Hematopoietic multipotent progenitor cell treated with erythropoietin and hydrocortisone succinate and interleukin-3 and kit ligand, for 4 days (in vitro differentiated cells): ENCODE measurements at regions not wholly inside any gene's neighbourhood (a gene's known extent, or its start where the extent isn't known, plus 50 kb on each side); places are given as distances from the start of the nearest gene placed in this dataset.
A peak's percentile ranks its signal among the peaks of the same experiment; 100 is the strongest.
"Not testable (repeated sequence)": the region's sequence is repeated elsewhere in the genome, so short reads cannot be mapped to it uniquely, and the experiment has no call there.

Source experiments
- DNase-seq: peaks from one replicate; pipeline ENCODE4 v3.0.0-alpha.2; 2015

GRCh38 chr9:26789959-26790358 lies 102.6 kb downstream of the CAAP1 start:
- no peak for DNase-seq

DNA sequence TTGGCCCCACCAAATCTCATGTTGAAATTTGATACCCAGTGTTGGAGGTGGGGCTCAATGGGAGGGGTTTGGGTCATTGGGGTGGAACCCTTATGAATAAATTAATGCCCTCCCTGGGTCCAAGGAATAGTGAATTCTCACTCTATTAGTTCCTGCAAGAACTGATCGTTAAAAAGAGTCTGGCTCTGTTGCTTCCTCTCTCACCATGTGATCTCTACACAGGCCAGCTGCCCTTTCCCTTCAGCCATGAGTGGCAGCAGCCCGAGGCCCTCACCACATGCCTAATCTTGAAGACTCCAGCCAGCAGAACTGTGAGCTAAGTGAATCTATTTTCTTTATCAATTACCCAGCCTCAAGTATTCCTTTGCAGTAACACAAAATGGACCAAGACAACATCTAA lies 106.0 kb downstream of the CAAP1 start:
- DNase-seq, result no peak

GRCh38 chr9:26782899-26783298 lies 109.7 kb downstream of the CAAP1 start:
- no peak for DNase-seq

- no peak for DNase-seq
Measured at GRCh38 chr9:26781906-26782305, 110.7 kb downstream of the CAAP1 start.

DNA sequence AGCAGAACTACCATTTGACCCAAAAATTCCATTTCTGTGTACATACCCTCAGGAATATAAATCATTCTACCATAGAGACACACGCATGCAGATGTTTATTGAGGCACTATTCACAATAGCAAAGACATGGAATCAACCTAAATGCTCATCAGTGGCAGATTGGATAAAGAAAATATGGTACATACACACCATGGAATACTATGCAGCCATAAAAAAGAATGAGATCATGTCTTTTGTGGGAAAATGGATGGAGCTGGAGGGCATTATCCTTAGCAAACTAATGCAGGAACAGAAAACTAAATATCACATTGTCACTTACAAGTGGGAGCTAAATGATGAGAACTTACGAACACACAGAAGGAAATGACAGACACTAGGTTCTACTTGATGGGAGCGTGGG lies 112.3 kb downstream of the CAAP1 start:
- DNase-seq, result not testable (repeated sequence)

GRCh38 chr9:26779062-26779461 lies 113.5 kb downstream of the CAAP1 start:
- DNase-seq, result no peak

DNA sequence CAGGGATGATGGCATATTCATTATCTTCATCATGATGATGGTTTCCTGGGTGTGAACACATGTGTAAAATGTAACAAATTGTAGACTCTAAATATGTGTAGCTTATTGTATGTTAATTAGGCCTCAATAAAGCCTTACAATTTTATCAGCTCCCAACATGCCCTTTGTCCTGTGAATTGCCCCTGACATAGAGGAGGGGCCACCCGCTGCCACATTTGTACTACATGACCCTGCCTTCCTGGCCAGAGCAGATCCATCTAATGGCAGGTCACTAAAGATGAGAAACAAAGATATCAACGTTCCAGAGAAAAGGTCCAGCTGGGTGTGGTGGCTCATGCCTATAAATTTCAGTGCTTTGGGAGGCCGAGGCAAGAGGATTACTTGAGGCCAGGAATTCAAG lies 117.2 kb downstream of the CAAP1 start:
- DNase-seq, result no peak

GRCh38 chr9:26773056-26773455 lies 119.5 kb downstream of the CAAP1 start:
- DNase-seq, result peak; percentile 4

DNA sequence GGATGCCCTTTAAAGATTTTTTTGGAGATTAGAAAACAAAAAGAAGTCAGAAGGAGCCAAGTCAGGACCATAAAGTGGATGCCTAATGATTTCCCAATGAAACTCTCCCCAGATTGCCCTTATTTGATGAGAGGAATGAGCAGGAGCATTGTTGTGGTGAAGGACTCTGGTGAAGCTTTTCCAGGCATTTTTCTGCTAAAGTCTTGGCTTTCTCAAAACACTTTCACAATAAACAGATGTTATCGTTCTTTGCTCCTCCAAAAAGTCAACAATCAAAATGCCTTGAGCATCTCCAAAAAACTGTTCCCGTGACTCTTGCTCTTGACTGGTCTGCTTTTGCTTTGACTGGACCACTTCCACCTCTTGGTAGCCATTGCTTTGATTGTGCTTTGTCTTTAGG lies 121.8 kb downstream of the CAAP1 start:
- no peak for DNase-seq

DNA sequence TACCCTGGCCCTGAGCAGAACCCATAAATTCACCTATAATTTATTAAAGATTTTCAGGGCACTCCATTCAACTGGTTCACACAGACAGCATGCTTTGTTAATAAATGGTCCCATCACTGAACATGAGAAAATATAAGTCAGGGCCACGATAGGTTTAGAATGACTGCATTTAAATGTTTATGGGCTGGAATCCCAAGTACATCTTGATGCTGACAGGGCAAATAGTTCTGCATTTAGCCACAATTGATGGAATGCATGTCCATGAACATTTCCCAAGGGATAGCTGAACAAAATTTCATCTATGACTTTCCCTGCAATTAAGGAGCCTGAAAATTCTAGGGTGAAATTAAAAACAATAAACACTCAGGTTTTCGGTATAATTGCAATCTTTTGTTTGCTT lies 124.5 kb downstream of the CAAP1 start:
- DNase-seq, result no peak

DNA sequence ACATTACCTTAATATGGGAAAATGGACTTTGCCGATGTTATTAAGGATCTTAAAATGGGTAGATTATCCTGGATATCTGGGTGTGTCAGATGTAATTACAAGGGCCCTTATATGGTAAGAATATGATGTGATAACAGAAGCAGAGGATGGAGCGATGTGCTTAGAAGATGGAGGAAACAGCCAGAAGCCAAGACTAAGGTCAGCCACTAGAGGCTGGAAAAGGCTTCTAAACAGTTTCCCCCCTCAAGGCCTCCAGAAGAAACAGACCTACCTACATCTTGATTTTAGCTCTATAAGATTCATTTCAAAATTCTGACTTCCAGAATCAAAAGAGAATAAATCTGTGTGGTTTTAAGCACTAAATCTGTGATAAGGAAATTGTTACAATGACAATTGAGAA lies 131.9 kb downstream of the CAAP1 start:
- no peak for DNase-seq

DNA sequence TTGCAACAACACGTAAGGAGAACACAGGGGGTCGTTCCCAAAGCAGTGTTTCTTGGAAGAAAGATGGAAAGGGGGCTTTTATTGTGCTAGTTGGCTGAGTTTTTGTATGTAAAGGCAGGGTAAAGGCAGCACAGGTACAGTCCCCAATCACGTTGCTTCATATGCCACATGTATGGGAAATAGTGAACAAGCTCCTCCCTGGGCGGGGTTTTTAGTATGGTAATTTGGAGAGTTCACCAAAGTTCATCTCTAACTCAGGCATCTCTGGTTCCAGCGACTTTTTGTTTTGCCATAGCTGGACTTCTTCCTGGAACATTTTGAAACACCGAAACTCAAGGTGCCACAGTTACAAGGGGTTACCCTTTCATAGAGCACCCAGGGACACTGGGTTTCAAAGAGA lies 133.9 kb downstream of the CAAP1 start:
- DNase-seq, result no peak

GRCh38 chr9:26756881-26757280 lies 135.7 kb downstream of the CAAP1 start:
- DNase-seq, result no peak

DNA sequence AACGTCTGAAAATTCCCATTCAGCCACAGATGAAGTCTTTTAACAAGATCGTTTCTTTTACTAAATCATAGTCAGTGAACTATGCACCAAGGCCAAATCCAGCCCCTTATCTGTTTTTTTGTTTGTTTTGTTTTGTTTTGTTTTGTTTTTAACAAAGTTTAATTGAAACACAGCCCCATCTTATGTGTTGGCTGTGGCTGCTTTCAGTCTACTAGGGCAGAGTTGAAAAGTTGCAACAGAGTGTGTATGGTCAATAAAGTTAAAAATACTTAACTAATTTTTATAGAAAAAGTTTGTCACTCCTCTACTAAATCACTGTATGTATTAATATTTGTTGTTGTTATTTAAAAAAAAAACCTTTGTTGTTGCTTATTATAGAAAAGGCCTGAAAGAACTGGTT lies 137.1 kb downstream of the CAAP1 start:
- DNase-seq, result no peak

DNA sequence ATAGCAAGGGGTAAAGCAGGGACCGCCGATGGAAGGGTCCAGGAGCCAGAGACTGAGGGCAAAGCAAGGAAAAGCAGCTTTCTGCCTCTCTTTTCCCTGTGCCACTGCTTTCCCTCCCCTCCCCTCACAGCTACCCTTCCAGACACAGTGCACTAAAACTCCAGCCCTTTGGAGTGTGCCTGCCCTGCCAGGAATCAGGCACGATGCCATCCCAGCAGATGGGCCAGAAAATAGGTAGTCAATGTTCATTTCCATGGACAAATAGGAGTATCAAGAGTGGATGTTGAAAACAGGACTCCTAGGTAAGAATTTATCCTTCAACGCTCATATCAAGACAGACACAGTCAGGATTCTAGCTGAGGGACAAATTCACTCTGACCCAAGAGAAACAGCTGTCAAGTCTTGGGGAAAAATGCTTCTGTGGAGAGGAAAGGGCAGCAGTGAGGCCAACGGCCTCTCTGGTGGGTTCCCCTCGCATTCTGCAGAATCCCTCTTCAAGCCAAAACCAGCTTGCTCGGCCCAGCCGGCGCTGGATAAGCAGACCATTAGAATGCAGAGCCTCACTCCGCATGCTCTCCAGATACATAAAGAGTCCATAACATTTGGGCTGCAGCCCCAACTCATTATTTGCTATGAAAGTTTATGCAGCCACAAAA lies 138.0 kb downstream of the CAAP1 start:
- no peak for DNase-seq

DNA sequence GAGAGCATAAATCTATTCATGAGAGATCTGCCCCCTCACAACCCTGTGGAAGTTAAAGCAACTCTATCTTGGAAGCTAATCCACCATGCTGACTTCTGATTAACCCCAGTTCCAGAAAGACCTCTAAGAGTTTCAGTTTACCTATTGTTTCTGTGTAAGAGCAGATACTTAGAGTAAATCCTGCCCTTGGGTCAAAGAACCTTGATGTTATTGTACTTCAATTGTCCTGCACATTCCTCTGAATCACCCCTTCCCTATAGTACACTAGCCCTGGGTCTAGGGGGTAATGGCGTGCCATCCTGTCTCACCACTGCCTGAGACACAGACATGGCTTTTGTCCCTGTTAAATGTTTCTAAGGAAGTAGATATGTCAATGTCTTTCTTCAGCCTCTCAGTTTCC lies 138.6 kb downstream of the CAAP1 start:
- no peak for DNase-seq

DNA sequence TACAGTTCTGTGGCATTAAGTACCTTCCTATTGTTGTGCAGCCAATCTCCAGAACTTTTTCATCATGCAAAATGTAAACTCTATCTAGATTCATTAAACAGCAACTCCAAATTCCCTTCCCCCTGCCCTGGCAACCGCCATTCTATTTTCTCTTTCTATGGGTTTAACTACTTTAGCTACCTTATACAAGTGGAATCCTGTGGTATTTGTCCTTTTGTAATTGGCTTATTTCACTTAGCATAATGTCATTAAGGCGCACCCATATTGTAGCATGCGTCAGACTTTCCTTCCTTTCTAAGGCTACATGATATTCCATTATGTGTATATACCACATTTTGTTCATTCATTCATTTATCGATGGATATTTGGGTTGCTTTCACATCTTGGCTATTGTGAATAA lies 142.4 kb downstream of the CAAP1 start:
- no peak for DNase-seq

- peak; percentile 4 for DNase-seq
Measured at GRCh38 chr9:26748449-26749058, 144.0 kb downstream of the CAAP1 start.

DNA sequence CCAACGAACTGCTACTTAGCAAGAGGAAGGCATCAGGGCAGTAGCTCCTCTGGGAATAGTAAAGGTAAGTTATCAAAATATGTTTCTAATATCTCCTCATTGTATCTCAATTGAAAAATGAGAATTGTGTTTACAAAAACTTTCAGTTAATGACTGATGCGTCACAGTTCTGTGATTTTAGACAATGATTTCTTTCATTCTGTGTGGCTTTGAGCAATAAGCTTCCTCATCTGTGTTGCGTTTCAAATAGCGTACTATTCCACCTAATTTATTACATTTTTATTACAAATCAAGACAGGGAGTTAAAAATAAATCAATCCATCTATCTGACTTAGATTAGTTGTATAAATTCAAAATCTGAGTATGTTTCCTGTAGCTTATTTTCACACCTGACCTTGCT lies 145.0 kb downstream of the CAAP1 start:
- DNase-seq, result no peak

DNA sequence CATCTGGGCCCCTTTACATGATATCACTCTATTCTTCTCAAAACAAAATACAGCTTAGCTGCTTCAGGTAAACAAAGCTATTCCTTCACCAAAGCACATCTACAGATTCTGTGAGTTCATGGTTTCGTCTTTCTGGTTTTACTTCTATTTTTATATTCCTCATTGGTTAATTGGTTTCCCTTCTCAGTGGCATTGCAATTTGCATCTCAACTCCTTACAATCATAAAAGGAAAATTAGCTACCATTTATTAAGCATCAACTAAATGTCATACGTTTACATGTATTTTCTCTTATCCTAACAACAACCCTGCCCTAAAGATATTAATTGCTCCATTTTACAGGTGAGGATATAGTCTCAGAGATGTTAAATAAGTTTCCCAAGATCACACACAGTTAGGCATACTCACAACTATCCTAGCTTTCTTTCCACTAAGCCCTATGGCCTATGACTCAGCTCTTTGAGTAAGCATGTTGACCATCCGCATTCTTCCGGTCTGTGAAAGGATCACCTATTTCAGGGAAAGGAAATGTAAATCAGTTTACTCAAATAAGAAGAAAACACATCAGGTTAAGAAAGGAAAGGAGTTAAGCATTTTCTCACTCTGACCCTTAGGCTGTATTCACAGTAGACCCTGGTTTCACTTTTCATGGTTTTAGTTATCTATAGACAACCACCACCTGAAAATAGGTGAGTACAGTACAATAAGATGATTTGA lies 146.1 kb downstream of the CAAP1 start:
- no peak for DNase-seq

DNA sequence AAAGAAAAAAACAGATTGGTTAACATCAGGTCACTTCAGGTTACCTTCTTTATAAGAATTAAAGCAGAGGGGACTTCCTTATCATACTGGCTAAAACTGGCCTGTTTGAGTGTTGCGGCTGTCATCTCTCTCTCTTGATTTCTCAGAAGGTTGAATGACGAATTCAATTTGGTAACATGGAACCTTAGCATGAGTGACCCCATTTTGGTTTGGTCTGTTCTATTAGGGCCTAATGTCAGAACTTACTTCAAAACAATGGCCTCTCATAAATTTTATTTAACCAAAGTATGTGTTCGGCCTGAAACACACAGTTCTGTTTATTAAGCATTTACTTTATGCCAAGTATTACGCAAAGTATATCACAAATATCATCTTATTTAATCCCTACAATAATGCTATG lies 147.5 kb downstream of the CAAP1 start:
- DNase-seq, result no peak

DNA sequence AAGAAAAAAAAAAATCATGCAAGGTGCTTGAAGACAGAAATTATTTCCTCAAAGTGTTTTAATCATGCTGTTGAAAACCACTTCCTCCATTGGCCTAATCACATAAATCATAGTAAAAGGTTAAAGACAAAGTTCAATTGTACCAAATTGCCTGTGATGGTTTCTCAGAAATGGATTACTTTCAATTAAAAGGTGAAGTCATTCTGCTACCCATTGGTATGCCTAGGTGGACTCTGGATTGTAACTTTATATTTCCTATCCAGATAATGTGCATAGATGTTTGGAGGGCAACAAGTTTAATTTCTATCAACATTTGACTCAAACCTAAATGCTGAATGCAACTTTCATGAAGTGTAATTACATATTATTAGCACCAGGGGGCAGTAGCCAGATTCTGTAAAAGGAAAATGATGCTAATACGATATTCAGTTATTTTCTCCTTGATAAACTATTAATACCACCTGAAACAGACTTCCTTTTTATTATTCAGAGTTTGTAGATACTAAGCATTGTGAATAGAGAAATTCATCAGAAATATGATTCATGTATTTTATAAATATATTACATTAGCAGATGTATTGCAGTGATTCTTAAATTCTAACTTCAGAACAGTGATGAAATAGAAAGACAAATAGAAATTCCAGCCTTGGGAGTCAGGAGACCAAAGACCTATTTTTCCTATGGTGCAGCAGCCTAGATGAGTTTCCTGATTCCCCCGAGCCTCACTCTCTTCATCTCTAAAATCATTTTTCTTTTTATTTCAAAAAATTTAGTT lies 148.2 kb downstream of the CAAP1 start:
- DNase-seq, result peak; percentile 66

DNA sequence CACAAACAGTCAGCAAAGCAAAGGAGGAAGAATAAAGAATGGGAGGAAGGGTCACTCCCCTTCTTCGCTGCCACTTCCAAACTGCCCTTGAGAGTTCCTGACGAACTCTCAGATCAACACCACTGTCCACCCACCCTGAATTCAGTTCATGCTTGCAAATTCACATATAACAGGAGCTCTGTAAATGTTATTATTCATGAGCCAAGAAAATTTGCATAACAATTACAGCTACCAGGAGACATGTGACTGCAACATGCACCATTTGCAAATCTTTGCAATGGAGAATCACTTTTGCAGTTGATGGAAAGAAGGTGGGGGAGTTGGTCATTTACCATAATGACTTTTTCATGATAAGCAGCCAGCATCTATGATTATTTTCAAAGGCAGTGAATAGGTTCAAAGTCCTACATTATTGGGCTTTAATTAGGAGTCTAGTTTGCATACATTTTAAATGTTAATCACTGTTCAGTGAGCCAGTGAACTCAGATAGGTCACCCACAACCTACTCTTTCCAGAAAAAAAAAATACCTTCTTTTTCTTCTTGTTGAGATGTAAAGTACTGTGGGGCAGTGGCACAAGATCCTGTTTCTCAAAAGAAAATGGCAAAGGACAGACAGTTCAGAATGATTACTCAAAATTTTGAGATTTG lies 149.7 kb downstream of the CAAP1 start:
- no peak for DNase-seq
